Muscle of arm (tissue), 1 donor: ENCODE measurements at regions not wholly inside any gene's neighbourhood (a gene's known extent, or its start where the extent isn't known, plus 50 kb on each side); places are given as distances from the start of the nearest gene placed in this dataset.
"Not testable (repeated sequence)": the region's sequence is repeated elsewhere in the genome, so short reads cannot be mapped to it uniquely, and the experiment has no call there.

Source experiments
- DNase-seq: peaks from one replicate; pipeline ENCODE4 v3.0.0-alpha.2; 2013

GRCh38 chr5:84480873-84481637, 96.4 kb upstream of the EDIL3 start:
- DNase-seq = no peak

GRCh38 chr5:84478603-84479002, 93.9 kb upstream of the EDIL3 start:
- DNase-seq = no peak

GRCh38 chr5:84477485-84477884, 92.8 kb upstream of the EDIL3 start:
- no peak for DNase-seq

GRCh38 chr5:84474126-84474525, 89.4 kb upstream of the EDIL3 start:
- DNase-seq = no peak

GRCh38 chr5:84453405-84453804, 68.7 kb upstream of the EDIL3 start:
- DNase-seq = no peak

- DNase-seq = no peak
Measured at GRCh38 chr5:84450617-84451414, 66.1 kb upstream of the EDIL3 start.

- DNase-seq = no peak
Measured at GRCh38 chr5:84445049-84445685, 60.5 kb upstream of the EDIL3 start.

GRCh38 chr5:84438456-84438855, 53.8 kb upstream of the EDIL3 start:
- DNase-seq = no peak

- DNase-seq = no peak
Measured at GRCh38 chr5:84437673-84438315, 53.1 kb upstream of the EDIL3 start.

- DNase-seq = no peak
Measured at GRCh38 chr5:84436866-84437265, 52.2 kb upstream of the EDIL3 start.

- DNase-seq = not testable (repeated sequence)
Measured at GRCh38 chr5:84435861-84436346, 51.2 kb upstream of the EDIL3 start.
